ENCODE measurements at regions not wholly inside any gene's neighbourhood (a gene's known extent, or its start where the extent isn't known, plus 50 kb on each side); places are given as distances from the start of the nearest gene placed in this dataset.
A peak's percentile ranks its signal among the peaks of the same experiment; 100 is the strongest.
"Not testable (repeated sequence)": the region's sequence is repeated elsewhere in the genome, so short reads cannot be mapped to it uniquely, and the experiment has no call there.

DNA sequence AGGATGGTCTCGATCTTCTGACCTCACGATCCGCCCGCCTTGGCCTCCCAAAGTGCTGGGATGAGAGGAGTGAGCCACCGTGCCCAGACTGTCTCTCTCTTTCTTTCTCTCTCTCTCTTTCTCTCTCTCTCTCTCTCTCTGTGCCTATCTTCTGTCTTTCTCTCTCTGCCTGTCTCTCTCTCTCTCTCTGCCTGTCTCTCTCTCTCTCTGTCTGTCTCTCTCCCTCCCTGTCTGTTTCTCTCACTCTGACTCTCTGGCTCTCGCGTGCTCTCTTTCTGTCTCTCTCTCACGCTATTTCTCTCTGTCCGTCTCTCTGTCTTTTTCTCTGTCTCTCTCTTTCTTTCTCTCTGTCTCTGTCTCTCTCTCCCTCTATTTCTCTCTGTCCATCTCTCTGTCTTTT, 3911.2 kb upstream of the OR11H1 start (continued):
- TF ChIP-seq, protein P1, sequence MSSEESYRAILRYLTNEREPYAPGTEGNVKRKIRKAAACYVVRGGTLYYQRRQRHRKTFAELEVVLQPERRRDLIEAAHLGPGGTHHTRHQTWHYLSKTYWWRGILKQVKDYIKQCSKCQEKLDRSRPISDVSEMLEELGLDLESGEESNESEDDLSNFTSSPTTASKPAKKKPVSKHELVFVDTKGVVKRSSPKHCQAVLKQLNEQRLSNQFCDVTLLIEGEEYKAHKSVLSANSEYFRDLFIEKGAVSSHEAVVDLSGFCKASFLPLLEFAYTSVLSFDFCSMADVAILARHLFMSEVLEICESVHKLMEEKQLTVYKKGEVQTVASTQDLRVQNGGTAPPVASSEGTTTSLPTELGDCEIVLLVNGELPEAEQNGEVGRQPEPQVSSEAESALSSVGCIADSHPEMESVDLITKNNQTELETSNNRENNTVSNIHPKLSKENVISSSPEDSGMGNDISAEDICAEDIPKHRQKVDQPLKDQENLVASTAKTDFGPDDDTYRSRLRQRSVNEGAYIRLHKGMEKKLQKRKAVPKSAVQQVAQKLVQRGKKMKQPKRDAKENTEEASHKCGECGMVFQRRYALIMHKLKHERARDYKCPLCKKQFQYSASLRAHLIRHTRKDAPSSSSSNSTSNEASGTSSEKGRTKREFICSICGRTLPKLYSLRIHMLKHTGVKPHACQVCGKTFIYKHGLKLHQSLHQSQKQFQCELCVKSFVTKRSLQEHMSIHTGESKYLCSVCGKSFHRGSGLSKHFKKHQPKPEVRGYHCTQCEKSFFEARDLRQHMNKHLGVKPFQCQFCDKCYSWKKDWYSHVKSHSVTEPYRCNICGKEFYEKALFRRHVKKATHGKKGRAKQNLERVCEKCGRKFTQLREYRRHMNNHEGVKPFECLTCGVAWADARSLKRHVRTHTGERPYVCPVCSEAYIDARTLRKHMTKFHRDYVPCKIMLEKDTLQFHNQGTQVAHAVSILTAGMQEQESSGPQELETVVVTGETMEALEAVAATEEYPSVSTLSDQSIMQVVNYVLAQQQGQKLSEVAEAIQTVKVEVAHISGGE (tag by site-specific recombination; conservative IDR thresholded peaks at IDR 0.05; ENCODE audit: low read depth): no peak
- TF ChIP-seq, protein P2, sequence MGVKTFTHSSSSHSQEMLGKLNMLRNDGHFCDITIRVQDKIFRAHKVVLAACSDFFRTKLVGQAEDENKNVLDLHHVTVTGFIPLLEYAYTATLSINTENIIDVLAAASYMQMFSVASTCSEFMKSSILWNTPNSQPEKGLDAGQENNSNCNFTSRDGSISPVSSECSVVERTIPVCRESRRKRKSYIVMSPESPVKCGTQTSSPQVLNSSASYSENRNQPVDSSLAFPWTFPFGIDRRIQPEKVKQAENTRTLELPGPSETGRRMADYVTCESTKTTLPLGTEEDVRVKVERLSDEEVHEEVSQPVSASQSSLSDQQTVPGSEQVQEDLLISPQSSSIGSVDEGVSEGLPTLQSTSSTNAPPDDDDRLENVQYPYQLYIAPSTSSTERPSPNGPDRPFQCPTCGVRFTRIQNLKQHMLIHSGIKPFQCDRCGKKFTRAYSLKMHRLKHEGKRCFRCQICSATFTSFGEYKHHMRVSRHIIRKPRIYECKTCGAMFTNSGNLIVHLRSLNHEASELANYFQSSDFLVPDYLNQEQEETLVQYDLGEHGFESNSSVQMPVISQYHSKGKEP (tag by site-specific recombination; IDR thresholded peaks at IDR 0.05): no peak
- TF ChIP-seq, protein P3, sequence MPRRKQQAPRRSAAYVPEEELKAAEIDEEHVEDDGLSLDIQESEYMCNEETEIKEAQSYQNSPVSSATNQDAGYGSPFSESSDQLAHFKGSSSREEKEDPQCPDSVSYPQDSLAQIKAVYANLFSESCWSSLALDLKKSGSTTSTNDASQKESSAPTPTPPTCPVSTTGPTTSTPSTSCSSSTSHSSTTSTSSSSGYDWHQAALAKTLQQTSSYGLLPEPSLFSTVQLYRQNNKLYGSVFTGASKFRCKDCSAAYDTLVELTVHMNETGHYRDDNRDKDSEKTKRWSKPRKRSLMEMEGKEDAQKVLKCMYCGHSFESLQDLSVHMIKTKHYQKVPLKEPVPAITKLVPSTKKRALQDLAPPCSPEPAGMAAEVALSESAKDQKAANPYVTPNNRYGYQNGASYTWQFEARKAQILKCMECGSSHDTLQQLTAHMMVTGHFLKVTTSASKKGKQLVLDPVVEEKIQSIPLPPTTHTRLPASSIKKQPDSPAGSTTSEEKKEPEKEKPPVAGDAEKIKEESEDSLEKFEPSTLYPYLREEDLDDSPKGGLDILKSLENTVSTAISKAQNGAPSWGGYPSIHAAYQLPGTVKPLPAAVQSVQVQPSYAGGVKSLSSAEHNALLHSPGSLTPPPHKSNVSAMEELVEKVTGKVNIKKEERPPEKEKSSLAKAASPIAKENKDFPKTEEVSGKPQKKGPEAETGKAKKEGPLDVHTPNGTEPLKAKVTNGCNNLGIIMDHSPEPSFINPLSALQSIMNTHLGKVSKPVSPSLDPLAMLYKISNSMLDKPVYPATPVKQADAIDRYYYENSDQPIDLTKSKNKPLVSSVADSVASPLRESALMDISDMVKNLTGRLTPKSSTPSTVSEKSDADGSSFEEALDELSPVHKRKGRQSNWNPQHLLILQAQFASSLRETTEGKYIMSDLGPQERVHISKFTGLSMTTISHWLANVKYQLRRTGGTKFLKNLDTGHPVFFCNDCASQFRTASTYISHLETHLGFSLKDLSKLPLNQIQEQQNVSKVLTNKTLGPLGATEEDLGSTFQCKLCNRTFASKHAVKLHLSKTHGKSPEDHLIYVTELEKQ (tag by site-specific recombination; IDR thresholded peaks at IDR 0.05; ENCODE audit: borderline replicate concordance): no peak

DNA sequence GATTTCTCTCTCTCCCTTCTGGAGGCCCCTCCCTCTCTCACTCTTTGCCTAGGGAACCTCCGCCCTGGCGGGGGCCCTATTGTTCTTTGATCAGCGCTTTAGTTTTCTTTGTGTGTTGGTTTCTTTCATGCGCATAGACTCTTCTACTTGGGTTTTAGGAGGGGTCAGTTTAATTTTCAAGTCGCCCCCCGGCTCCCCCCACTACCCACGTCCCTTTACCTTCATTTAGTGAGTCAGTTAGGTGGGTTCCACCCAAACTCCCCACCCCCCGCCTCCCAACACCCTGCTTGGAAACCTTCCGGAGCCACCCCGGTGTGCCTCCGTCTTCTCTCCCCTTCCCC, 3909.7 kb upstream of the OR11H1 start:
- H3K9me3 ChIP-seq (ENCODE audit: control insufficient read depth, insufficient read depth, low read depth, low read length); H3K4me3 ChIP-seq (ENCODE audit: low read depth, low read length); POLR2A ChIA-PET; CTCF ChIA-PET; H3K36me3 ChIP-seq (ENCODE audit: control insufficient read depth in 2 of 2, insufficient read depth in 1 of 2, low read length in 2 of 2); H3K4me1 ChIP-seq (ENCODE audit: control insufficient read depth, insufficient read depth, low read length); H3K27ac ChIP-seq (ENCODE audit: extremely low read depth, low read depth, low read length): not testable (repeated sequence)

DNA sequence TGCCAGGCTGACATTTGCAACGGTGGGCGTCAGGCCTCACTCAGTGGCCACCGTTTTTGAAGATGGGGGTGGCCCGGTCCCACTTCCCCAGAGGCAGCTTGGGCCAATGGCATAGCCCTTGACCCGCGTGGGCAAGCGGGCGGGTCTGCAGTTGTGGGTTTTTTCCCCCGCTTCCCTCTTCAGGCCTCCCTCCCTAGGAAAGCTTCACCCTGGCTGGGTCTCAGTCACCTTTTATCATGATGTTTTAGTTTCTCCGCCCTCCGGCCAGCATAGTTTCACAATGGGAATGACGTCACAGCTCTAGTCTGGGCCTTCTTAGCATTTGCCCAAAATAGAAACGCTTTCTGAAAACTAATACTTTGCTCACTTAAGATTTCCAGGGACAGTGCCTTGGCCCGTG, 3909.3 kb upstream of the OR11H1 start:
- H3K36me3 ChIP-seq (ENCODE audit: control insufficient read depth in 2 of 2, insufficient read depth in 1 of 2, low read length in 2 of 2); H3K4me3 ChIP-seq (ENCODE audit: low read depth, low read length); POLR2A ChIA-PET; H3K27ac ChIP-seq (ENCODE audit: extremely low read depth, low read depth, low read length); H3K4me1 ChIP-seq (ENCODE audit: control insufficient read depth, insufficient read depth, low read length); CTCF ChIA-PET; H3K9me3 ChIP-seq (ENCODE audit: control insufficient read depth, insufficient read depth, low read depth, low read length): not testable (repeated sequence)
- TF ChIP-seq, protein P4, sequence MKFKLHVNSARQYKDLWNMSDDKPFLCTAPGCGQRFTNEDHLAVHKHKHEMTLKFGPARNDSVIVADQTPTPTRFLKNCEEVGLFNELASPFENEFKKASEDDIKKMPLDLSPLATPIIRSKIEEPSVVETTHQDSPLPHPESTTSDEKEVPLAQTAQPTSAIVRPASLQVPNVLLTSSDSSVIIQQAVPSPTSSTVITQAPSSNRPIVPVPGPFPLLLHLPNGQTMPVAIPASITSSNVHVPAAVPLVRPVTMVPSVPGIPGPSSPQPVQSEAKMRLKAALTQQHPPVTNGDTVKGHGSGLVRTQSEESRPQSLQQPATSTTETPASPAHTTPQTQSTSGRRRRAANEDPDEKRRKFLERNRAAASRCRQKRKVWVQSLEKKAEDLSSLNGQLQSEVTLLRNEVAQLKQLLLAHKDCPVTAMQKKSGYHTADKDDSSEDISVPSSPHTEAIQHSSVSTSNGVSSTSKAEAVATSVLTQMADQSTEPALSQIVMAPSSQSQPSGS (tag by site-specific recombination; IDR thresholded peaks at IDR 0.05; ENCODE audit: low read depth): peak; percentile 73

DNA sequence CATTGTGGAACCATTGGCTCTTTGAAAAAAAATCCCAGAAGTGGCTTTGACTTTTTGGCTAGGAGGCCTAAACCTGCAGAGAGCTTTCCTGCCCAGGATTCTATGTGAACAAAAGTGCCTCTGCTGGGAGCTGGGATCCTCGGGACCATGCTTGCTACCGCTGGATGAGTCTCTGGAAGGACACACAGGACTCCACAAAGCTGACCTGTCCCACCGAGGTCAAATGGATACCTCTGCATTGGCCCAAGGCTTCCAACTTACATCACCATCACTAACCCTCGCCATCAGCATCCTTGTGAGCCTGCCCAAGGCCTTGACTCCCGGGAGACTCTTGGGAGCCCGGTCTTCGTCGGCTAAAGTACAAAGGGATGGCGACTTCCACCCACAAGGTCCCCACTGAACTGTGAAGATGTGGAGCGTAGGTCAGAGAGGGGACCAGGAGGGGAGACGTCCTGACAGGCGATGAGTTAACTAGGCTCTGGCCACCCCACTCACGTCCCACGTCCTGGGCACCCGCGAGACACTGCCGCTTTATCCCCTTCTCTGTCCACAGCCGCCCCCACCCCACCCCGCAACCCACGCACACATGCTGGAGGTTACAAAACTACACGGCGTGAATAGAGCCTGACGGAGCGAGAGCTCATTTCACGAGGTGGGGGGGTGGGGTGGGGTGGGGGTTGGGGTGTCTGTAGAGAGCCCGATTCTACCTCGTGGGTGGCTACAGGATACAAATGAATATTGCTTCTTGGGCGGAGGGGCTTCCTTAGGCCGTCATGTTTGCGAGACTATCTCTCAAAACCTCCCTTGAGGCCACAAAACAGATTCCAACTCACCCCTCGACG, 3906.8 kb upstream of the OR11H1 start:
- H3K4me1 ChIP-seq (ENCODE audit: control insufficient read depth, insufficient read depth, low read length); H3K27ac ChIP-seq (ENCODE audit: extremely low read depth, low read depth, low read length); H3K9me3 ChIP-seq (ENCODE audit: control insufficient read depth, insufficient read depth, low read depth, low read length); CTCF ChIA-PET; POLR2A ChIA-PET; H3K4me3 ChIP-seq (ENCODE audit: low read depth, low read length); H3K36me3 ChIP-seq (ENCODE audit: control insufficient read depth in 2 of 2, insufficient read depth in 1 of 2, low read length in 2 of 2): not testable (repeated sequence)

DNA sequence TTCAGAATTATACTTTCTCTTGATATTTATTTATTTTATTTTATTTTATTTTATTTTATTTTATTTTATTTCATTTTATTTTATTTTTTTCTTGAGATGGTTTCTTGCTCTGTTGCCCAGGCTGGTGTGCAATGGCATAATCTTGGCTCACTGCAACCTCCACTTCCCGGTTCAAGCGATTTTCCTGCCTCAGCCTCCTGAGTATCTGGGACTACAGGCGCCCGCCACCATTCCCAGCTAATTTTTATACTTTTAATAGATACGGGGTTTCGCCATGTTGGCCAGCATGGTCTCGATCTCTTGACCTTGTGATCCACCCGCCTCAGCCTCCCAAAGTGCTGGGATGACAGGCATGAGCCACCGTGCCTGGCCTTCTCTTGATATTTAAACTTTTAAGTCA, 3905.2 kb upstream of the OR11H1 start:
- CTCF ChIA-PET; H3K27ac ChIP-seq (ENCODE audit: extremely low read depth, low read depth, low read length); POLR2A ChIA-PET; H3K9me3 ChIP-seq (ENCODE audit: control insufficient read depth, insufficient read depth, low read depth, low read length); H3K4me1 ChIP-seq (ENCODE audit: control insufficient read depth, insufficient read depth, low read length); H3K36me3 ChIP-seq (ENCODE audit: control insufficient read depth in 2 of 2, insufficient read depth in 1 of 2, low read length in 2 of 2); H3K4me3 ChIP-seq (ENCODE audit: low read depth, low read length): not testable (repeated sequence)

DNA sequence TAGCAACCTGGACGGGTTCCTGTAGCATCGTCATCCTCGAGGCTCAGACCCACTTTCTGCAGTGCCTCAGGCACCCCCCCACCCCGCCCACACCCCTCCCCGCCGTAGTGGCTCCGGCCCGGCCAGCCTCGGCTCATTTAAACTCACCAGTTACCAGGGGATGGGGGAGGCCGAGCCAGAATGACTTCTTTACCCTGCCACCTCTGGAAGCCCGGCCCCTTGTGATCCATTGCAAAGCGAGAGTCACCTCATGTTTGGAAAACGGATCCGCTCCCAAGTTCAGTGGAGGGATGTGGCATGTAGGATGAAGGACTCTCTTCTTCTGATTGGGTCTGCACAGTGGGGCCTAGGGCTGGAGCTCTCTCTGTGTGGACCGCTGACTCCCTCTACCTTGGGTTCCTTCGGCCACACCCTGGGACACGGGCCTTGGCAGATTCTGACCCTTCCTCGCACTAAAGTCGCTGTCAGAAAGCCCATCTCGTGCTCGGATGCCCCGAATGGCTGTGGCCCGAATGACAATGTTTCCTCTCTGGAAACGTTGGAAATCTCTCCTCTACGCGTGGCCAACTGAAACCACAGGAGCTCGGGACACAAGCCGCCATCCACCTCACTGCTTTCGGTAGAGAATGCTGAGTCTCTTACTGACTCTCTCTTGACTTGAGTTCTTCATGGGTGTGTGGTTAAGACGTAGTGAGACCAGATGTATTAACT, 3902.1 kb upstream of the OR11H1 start:
- H3K27ac ChIP-seq (ENCODE audit: extremely low read depth, low read depth, low read length); H3K36me3 ChIP-seq (ENCODE audit: control insufficient read depth in 2 of 2, insufficient read depth in 1 of 2, low read length in 2 of 2); CTCF ChIA-PET; H3K4me3 ChIP-seq (ENCODE audit: low read depth, low read length); POLR2A ChIA-PET; H3K9me3 ChIP-seq (ENCODE audit: control insufficient read depth, insufficient read depth, low read depth, low read length); H3K4me1 ChIP-seq (ENCODE audit: control insufficient read depth, insufficient read depth, low read length): not testable (repeated sequence)

Data from HEK293 (cell line).